GM12878 (cell line): ENCODE measurements at regions not wholly inside any gene's neighbourhood (a gene's known extent, or its start where the extent isn't known, plus 50 kb on each side); places are given as distances from the start of the nearest gene placed in this dataset.

Experiments
- ATAC-seq: fragments of 200-7000 bp; cut with Tn5 transposase; 3 replicates; pipeline ENCODE4 v1.9.1; 2020; ENCODE audit warnings: mild to moderate bottlenecking, moderate library complexity
- BruUV-seq: library from RNA; stranded (reverse); fragments of 400-500 nt; replicated peaks from 2 replicates; lab custom pipeline; 2021; lab: Mats Ljungman, UMichigan
- CTCF ChIA-PET: fragments of 300-600 bp; sonication (Branson Sonifier 250); formaldehyde crosslinking; extraction: SDS; loops from one replicate; lab custom pipeline; 2021; ENCODE audit warnings: inconsistent platforms; lab: Yijun Ruan, JAX
- POLR2A ChIA-PET: fragments of 350-600 bp; formaldehyde crosslinking; extraction: SDS; loops from one replicate; lab custom pipeline; 2021; ENCODE audit warnings: inconsistent platforms; lab: Charles Lee
- RAD21 ChIA-PET: fragments of 300-600 bp; sonication (Branson Sonifier 250); formaldehyde crosslinking; loops from one replicate; lab custom pipeline; 2023; ENCODE audit warnings: antibody characterized with exemption; ENCODE audit not compliant: unreplicated experiment; lab: Charles Lee
- SMC1A ChIA-PET: fragments of 300-600 bp; sonication (Branson Sonifier 250); formaldehyde crosslinking; loops from one replicate; lab custom pipeline; 2023; ENCODE audit not compliant: unreplicated experiment, uncharacterized antibody; lab: Charles Lee
- DNase-seq: peaks from one replicate; pipeline ENCODE4 v3.0.0-alpha.2; 2011; ENCODE audit warnings: low read depth, low spot score
- FAIRE-seq: peaks from 3 replicates; lab custom pipeline; 2011; peaks lifted over from hg19 to GRCh38; lab: Jason Lieb, UNC
- H2AFZ ChIP-seq: 2 replicates; pipeline ENCODE4 v1.6.0; 2011; ENCODE audit warnings: low read depth, low read length, control low read depth; ENCODE audit not compliant: control insufficient read depth
- H3K27ac ChIP-seq: 2 replicates; pipeline ENCODE4 v1.5.1; 2011; ENCODE audit warnings: control low read depth; ENCODE audit not compliant: control insufficient read depth, insufficient read depth
- H3K27me3 ChIP-seq, 2 experiments: replicated peaks in 1 of 2; 2 replicates each; pipeline versions ENCODE4 v1.6.0 to v1.6.1; 2011; ENCODE audit warnings: low read length in 1 of 2; ENCODE audit not compliant: control insufficient read depth in 2 of 2, insufficient read depth in 2 of 2
- H3K36me3 ChIP-seq, 2 experiments: 2 replicates each; pipeline ENCODE4 v1.5.1; 2011; ENCODE audit warnings: low read length in 1 of 2; ENCODE audit not compliant: control insufficient read depth in 2 of 2, insufficient read depth in 2 of 2
- H3K4me1 ChIP-seq: 2 replicates; pipeline ENCODE4 v1.6.1; 2011; ENCODE audit warnings: mild to moderate bottlenecking, low read length, moderate library complexity, mixed read lengths; ENCODE audit not compliant: control insufficient read depth, insufficient read depth
- H3K4me2 ChIP-seq: 2 replicates; pipeline ENCODE4 v1.6.0; 2011; ENCODE audit warnings: control low read depth; ENCODE audit not compliant: control insufficient read depth, insufficient read depth
- H3K4me3 ChIP-seq: fragments of 200-600 bp; sonication (generic); 2 replicates; pipeline ENCODE4 v1.5.1; 2016
- H3K79me2 ChIP-seq: 2 replicates; pipeline ENCODE4 v1.6.0; 2011; ENCODE audit warnings: low read length; ENCODE audit not compliant: control insufficient read depth, insufficient read depth
- H3K9ac ChIP-seq: 2 replicates; pipeline ENCODE4 v1.8.0; 2011; ENCODE audit warnings: low read length, control low read depth, mixed read lengths; ENCODE audit not compliant: control insufficient read depth, insufficient read depth
- H3K9me3 ChIP-seq: replicated peaks from 3 replicates; pipeline ENCODE4 v1.5.1; 2011; ENCODE audit warnings: mild to moderate bottlenecking, low read length; ENCODE audit not compliant: control insufficient read depth, insufficient read depth
- H4K20me1 ChIP-seq: 2 replicates; pipeline ENCODE4 v1.6.0; 2011; ENCODE audit not compliant: control insufficient read depth, insufficient read depth
- CBX3 ChIP-seq: fragments of 200-600 bp; sonication (generic); IDR thresholded peaks from 2 replicates; pipeline ENCODE4 v1.6.1; 2016; ENCODE audit warnings: low read depth, borderline replicate concordance
- CREB1 ChIP-seq: IDR thresholded peaks from 2 replicates; pipeline ENCODE4 v1.6.1; 2012; ENCODE audit warnings: low read depth, mild to moderate bottlenecking, inconsistent platforms
- HCFC1 ChIP-seq: fragments of 150-350 bp; IDR thresholded peaks from 2 replicates; pipeline ENCODE4 v1.6.1; 2014; ENCODE audit warnings: low read length
- JUND ChIP-seq: IDR thresholded peaks from 2 replicates; pipeline ENCODE4 v1.6.1; 2012; ENCODE audit warnings: low read depth, mild to moderate bottlenecking, low read length, improper control_type of control experiment, moderate library complexity
- MEF2A ChIP-seq: IDR thresholded peaks from 2 replicates; pipeline ENCODE4 v1.6.1; 2011; ENCODE audit warnings: low read depth, mild to moderate bottlenecking, low read length, moderate library complexity; ENCODE audit not compliant: insufficient read depth
- MTA3 ChIP-seq: IDR thresholded peaks from 2 replicates; pipeline ENCODE4 v1.6.1; 2012; ENCODE audit warnings: low read length, inconsistent platforms, borderline replicate concordance
- NBN ChIP-seq: fragments of 450-650 bp; IDR thresholded peaks from 2 replicates; pipeline ENCODE4 v1.6.1; 2016
- NR2C2 ChIP-seq: IDR thresholded peaks from 2 replicates; pipeline ENCODE4 v1.6.1; 2011; ENCODE audit warnings: borderline replicate concordance, low read depth; ENCODE audit not compliant: control insufficient read depth, insufficient read length
- RAD21 ChIP-seq: IDR thresholded peaks from 2 replicates; pipeline ENCODE4 v1.6.1; 2011; ENCODE audit warnings: mild to moderate bottlenecking, low read depth, low read length, moderate library complexity; ENCODE audit not compliant: insufficient read depth
- RELA ChIP-seq: fragments of 450-650 bp; IDR thresholded peaks from 2 replicates; pipeline ENCODE4 v1.8.0; 2014; ENCODE audit warnings: borderline replicate concordance; ENCODE audit not compliant: partially characterized antibody
- RUNX3 ChIP-seq: IDR thresholded peaks from 2 replicates; pipeline ENCODE4 v1.6.1; 2012; ENCODE audit warnings: low read length, inconsistent platforms
- STAT3 ChIP-seq: IDR thresholded peaks from 2 replicates; pipeline ENCODE4 v1.6.1; 2011; ENCODE audit warnings: low read depth, low read length, improper control_type of control experiment
- TARDBP ChIP-seq: IDR thresholded peaks from 2 replicates; pipeline ENCODE4 v1.6.1; 2016; ENCODE audit warnings: borderline replicate concordance
- TCF12 ChIP-seq: IDR thresholded peaks from 2 replicates; pipeline ENCODE4 v1.6.1; 2011; ENCODE audit warnings: low read depth, mild to moderate bottlenecking, low read length
- ZNF592 ChIP-seq: fragments of 450-650 bp; IDR thresholded peaks from 2 replicates; pipeline ENCODE4 v1.6.1; 2017; ENCODE audit warnings: mild to moderate bottlenecking, moderate library complexity
- ZSCAN29 ChIP-seq: fragments of 450-650 bp; IDR thresholded peaks from 2 replicates; pipeline ENCODE4 v1.6.1; 2017; ENCODE audit warnings: mild to moderate bottlenecking, moderate library complexity
- WGBS: methylation state at CpG from one replicate; pipeline ENCODE4 v1.1.6; 2016; ENCODE audit warnings: low lambda C conversion rate; ENCODE audit not compliant: insufficient replicate concordance, insufficient coverage; ENCODE audit errors: missing lambda C conversion rate; 5-methylcytosine and 5-hydroxymethylcytosine counted together
- in situ Hi-C: fragments of 300-500 bp; cut with MboI; formaldehyde crosslinking; loops from 9 replicates; pipeline ENCODE4 v1.14.3; 2018; ENCODE audit warnings: mixed read lengths
- intact Hi-C: fragments of 100-400 bp; cut with micrococcal nuclease; formaldehyde crosslinking; loops from one replicate; pipeline ENCODE4 v1.14.2; 2022; ENCODE audit not compliant: unreplicated experiment
- TF ChIP-seq, protein P1 (sequence below): fragments of 450-650 bp; conservative IDR thresholded peaks from 2 replicates; pipeline ENCODE4 v1.6.1; 2017; ENCODE audit warnings: mild to moderate bottlenecking, moderate library complexity

- TF ChIP-seq ZSCAN29, result no peak
- no peak for TF ChIP-seq ZNF592
- TF ChIP-seq MTA3, result no peak
- TF ChIP-seq CREB1, result no peak
Measured at GRCh38 chr5:2256691-2257280, 374.1 kb upstream of the IRX4 start (continued).

- POLR2A ChIA-PET, result no interaction called here
- intact Hi-C loops, result no loop called here
- TF ChIP-seq TCF12, result no peak
- TF ChIP-seq TARDBP, result no peak
- TF ChIP-seq, protein P1, sequence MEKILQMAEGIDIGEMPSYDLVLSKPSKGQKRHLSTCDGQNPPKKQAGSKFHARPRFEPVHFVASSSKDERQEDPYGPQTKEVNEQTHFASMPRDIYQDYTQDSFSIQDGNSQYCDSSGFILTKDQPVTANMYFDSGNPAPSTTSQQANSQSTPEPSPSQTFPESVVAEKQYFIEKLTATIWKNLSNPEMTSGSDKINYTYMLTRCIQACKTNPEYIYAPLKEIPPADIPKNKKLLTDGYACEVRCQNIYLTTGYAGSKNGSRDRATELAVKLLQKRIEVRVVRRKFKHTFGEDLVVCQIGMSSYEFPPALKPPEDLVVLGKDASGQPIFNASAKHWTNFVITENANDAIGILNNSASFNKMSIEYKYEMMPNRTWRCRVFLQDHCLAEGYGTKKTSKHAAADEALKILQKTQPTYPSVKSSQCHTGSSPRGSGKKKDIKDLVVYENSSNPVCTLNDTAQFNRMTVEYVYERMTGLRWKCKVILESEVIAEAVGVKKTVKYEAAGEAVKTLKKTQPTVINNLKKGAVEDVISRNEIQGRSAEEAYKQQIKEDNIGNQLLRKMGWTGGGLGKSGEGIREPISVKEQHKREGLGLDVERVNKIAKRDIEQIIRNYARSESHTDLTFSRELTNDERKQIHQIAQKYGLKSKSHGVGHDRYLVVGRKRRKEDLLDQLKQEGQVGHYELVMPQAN, result no peak
- no peak for TF ChIP-seq HCFC1
- no peak for TF ChIP-seq MTA3
- TF ChIP-seq JUND, result no peak
- TF ChIP-seq RAD21, result no peak
- no peak for TF ChIP-seq RUNX3
- no peak for TF ChIP-seq NBN
- no peak for TF ChIP-seq NR2C2
- TF ChIP-seq CBX3, result no peak
- no peak for TF ChIP-seq MEF2A
- TF ChIP-seq STAT3, result no peak
- TF ChIP-seq RELA, result no peak
Measured at GRCh38 chr5:2255915-2256690, 373.4 kb upstream of the IRX4 start.

More at GRCh38 chr5:2255915-2256690, 373.4 kb upstream of the IRX4 start:
- DNase-seq (no peak), ATAC-seq (no peak), FAIRE-seq (no peak)
- Histone ChIP-seq H3K79me2 (no peaks in the 10 kb centered on the region), H3K27me3 (no peaks in the 10 kb centered on the region), H2AFZ (no peak overlapping the region), H3K4me1 (no peaks in the 10 kb centered on the region), H3K4me3 (no peak overlapping the region), H3K36me3 (no peaks in the 10 kb centered on the region), H3K9me3 (no peaks in the 10 kb centered on the region; the same call in 2 of the 3 replicates), H3K4me2 (no peak overlapping the region), H3K9ac (no peak overlapping the region), H3K27ac (no peak overlapping the region), H4K20me1 (no peaks in the 10 kb centered on the region)
- ChIA-PET CTCF (no interaction called here), SMC1A (no interaction called here), RAD21 (no interaction called here)
- in situ Hi-C loops, result no loop called here
- 45% methylated on average over 14 of the region's 14 CpGs for WGBS
- no TSS peak for BruUV-seq
